Right ventricle myocardium inferior (tissue), 1 donor: ENCODE measurements at regions not wholly inside any gene's neighbourhood (a gene's known extent, or its start where the extent isn't known, plus 50 kb on each side); places are given as distances from the start of the nearest gene placed in this dataset.

ENCODE experiments used
- ATAC-seq: fragments of 200-7000 bp; cut with Tn5 transposase; one replicate; pipeline ENCODE4 v1.9.1; 2020; ENCODE audit warnings: mild to moderate bottlenecking, moderate library complexity
- DNase-seq: peaks from one replicate; pipeline ENCODE4 v3.0.0; 2021; ENCODE audit errors: missing footprints
- intact Hi-C: fragments of 100-400 bp; cut with DNase I; formaldehyde crosslinking; loops from one replicate; pipeline ENCODE4 v1.11.0; 2022
- donor health status: DM: no; HTN: yes; CAD: no; lungs with severe emphysema.

DNA sequence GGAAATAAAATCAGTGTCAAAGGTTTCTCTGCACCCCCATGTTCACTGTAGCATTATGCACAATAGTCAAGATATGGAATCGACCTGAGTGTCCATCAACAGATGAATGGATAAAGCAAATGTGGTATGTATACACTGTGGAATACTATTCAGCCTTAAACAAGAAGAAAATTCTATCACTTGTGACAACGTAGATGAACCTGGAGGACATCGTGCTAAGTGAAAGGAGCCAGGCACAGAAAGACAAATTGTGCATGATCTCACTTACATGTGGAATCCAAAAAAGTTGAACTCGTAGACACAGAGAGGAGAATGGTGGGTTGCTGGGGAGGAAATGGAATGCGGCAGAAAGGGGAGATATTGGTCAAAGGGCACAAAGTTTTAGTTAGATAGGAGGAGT, 136.3 kb upstream of the ESR1 start:
- DNase-seq = no peak
- intact Hi-C loops = loop anchor here (10.0 kb wide), 2 partner anchors 454 to 594 kb away; no protein-coding TSS in a partner anchor
- ATAC-seq = no peak

DNA sequence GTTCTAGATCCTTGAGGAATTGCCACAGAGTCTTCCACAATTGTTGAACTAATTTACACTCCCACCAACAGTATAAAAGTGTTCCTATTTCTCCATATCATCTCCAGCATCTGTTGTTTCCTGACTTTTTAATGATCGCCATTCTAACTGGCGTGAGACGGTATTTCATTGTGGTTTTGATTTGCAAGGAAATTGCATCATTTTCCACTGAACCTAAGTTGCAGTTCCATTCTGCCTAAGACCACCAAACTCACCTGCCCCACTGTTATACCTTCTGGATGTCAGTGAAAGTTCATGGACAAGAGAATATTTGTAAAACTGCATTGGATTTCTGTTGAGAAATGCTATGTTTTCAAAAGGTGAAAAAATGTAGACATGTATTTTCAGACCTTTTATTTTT, 132.9 kb upstream of the ESR1 start:
- intact Hi-C loops = loop anchor here (10.0 kb wide), 2 partner anchors 450 to 590 kb away; no protein-coding TSS in a partner anchor
- ATAC-seq = no peak
- DNase-seq = no peak

DNA sequence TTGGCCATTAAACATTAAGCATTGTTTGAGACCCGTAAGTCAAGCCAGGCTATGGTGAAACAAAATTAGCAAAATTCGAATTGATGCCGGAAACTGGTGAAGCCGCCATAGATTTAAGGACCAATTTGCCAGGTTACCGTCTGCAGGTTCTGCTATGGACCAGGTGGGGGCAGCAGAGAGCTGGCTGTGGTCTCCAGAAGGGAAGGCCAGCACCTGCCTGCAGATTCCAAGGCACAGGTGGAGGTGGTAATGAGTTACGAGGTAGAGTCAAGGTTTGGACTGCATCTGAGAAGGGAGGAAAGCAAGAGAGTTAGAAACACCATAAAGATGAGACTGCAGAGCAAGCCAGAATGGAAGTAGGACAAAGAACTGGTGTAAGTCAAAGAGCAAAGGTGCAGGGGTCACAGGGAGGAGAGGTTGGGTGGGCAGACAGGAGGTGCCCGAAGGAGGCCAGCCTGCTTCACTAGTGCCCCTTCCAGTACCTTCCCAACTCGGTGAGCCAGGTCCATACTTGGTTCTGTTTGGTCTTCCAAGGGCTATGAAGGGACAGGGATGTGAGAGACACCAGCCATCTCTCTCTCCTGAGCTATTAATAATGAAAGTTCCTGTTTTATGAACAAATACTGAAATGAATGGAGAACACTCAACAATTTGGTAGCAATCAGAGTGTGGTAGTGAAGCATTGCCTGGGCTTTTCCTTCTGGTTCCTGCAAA, 131.6 kb upstream of the ESR1 start:
- no peak for ATAC-seq
- intact Hi-C loops = loop anchor here (10.0 kb wide), 2 partner anchors 449 to 589 kb away; no protein-coding TSS in a partner anchor
- no peak for DNase-seq

DNA sequence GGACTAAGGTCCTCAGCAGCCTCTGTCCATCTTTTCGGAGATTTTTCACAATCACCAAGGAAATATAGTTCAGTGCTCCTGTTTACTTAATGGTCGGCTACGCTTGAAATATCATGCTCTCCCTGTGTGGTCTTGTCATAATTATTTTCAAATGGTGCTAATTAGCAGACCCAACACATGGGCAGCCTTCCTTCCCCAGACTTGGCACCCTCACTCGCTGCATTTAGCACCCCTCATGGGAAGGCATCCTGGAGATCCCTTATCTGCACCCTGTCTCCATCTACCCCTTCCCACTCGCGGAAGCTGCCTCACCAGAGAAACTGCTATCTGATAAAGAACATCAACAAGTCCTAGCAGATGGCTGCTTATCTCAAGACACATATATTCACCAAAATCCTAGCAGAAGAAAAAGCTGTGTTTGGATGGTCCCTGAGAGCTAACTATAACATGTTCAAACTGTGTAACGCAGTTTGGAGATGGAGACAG, 131.0 kb upstream of the ESR1 start:
- intact Hi-C loops = loop anchor here (10.0 kb wide), 2 partner anchors 448 to 588 kb away; no protein-coding TSS in a partner anchor
- DNase-seq = no peak
- no peak for ATAC-seq

DNA sequence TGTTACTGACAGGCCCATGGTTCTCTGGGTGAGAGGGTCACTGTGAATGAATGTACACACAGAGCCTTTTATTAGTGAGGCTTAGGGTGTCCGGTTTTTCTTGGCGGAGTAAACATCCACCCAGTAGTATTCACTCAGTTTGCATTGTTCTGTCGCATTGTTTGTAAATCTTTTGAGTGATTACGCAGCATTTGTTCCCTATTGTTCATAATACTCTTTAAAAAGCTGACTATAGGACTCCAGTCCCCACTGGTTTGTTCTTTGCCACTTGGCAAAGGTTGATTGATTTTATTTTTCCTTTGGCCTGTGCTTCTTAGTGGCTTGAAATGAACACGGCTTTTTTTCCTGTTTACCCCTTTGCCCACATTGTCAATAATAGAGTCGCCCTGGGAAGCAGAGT, 130.1 kb upstream of the ESR1 start:
- no peak for ATAC-seq
- DNase-seq = no peak
- intact Hi-C loops = loop anchor here (10.0 kb wide), 2 partner anchors 447 to 587 kb away; no protein-coding TSS in a partner anchor

DNA sequence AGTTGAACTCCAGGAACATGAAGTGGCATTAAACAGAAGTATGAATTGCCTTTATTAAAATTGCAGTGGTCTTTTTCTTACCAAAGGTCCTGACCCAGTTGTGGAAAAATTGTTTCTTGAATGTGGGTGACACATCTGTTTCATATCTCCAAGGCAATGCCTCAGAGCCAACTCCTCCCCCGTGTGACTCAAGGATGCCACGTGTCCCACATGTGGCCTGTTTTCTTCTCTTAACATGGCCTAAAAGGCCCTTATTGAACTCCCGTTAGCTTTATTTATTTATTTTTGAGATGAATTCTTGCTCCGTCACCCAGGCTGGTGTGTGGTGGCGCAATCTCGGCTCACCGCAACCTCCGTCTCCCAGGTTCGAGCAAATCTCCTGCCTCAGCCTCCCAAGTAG, 128.4 kb upstream of the ESR1 start:
- peak; percentile 83 for ATAC-seq
- peak; percentile 73 for DNase-seq
- intact Hi-C loops = loop anchor here (10.0 kb wide), 2 partner anchors 446 to 586 kb away; no protein-coding TSS in a partner anchor

DNA sequence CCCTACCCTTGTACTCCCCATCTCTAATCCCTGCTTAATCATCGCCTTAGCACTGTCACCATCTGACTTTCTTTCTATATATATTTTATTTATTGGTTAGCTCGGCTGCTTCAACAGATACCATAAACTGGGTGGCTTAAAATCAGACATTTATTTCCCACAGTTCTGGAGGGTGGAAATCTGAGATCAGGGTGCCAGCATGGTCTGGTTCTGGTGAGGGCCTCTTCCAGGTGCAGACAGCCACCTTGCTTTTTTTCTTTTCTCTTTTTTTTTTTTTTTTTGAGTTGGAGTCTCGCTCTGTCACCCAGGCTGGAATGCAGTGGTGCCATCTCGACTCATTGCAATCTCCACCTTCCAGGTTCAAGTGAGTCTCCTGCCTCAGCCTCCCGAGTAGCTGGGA, 127.5 kb upstream of the ESR1 start:
- ATAC-seq (no peak), DNase-seq (no peak)
- intact Hi-C loops = loop anchor here (10.0 kb wide), 2 partner anchors 445 to 585 kb away; no protein-coding TSS in a partner anchor

DNA sequence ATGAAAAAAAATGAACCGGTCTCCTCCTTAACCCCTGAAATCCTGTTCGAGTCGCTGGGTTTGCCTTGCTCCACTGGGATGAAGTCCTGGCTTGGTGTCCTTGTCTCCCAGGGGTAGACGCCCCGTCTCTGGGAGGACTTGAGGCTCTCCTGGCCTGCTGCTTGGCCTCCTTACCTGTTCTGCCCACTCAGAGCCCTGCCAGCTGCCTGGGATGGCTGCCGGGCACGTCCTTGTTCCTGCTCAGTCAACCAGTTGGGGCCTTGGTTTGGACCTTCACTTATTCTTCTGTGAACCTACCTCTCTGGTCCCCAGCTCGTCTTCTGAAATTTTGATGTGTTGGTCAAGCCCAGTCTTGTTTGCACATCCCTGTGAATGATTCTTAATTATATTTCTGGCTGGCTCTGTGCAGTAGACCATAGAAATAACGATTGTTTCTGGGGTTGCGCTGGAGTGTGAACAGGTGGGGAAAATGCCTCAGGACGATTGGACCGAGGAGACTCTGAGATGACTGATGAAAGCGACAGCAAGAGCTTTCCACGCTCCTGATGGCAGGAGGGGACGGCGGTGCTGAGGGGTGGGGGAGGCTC, 126.5 kb upstream of the ESR1 start:
- no peak for DNase-seq
- intact Hi-C loops = no loop called here
- ATAC-seq = peak; percentile 7

DNA sequence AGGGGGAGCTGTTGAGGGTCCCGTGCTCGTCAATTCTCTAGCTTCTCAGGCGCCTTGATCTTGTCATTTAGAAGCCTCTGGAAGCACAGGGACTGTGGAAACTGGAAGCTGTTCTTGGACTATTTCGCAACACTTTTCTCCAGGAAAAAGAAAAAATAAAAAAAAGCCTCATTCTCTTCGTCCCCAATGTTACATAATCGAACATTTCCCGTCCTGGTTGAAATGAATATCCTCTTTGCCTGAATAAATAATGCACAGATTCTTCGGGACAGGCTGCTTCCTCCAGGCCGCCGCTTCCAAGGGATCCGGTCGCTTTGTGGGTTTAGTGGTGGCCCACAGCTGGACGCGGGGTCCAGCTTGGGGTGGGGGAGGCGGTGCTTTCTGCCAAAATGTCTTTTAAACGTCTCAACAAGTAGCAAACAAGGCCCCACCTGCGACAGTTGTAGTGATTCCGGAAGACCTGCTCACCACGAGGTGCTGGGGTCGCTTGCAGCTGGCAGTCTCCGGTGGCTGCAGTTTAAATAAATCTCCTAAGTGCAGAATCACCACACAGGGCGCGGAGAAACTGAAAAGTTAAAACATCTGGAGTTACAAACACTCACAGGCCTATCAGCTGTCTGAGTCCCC, 125.9 kb upstream of the ESR1 start:
- DNase-seq (no peak), ATAC-seq (peak; percentile 45)
- intact Hi-C loops = no loop called here

DNA sequence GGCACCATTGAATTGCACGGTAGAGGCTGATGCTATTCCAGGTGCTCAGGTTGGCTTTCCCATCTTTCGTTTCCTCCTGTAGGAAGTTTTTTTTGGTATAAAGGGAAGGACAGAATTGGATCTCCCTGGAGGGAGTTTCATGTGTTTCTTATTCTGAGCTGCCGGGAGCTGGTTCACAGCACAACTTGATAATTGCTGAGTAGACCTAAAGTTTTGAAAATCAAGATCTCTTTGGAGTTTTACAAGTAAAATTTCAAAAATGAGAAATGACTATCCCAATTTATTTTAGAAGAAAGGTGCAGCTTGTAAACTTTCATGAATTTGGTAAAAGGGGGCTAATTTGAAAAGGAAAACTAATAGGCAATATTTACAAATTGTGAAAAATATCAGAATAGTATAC, 125.2 kb upstream of the ESR1 start:
- no peak for ATAC-seq
- intact Hi-C loops = no loop called here
- no peak for DNase-seq

DNA sequence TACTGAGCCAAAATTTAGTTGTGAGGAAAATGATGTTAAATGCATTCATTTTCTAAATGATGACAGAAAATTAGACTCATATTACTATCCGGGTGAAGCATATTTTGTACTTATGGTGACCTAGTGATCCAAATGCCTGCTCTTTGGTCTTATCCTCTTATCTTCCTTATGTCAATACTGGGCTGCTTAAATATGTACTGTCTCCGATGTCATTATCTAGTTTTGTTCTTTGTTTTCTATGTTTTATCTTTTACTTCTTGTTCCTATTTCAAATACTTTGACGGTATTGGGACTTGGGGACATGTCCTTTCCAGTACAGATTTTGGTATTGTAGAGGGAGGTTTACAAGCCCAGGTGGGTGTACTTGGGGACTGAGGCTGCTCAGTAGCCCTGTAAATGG, 124.6 kb upstream of the ESR1 start:
- intact Hi-C loops = no loop called here
- DNase-seq = no peak
- ATAC-seq = no peak

DNA sequence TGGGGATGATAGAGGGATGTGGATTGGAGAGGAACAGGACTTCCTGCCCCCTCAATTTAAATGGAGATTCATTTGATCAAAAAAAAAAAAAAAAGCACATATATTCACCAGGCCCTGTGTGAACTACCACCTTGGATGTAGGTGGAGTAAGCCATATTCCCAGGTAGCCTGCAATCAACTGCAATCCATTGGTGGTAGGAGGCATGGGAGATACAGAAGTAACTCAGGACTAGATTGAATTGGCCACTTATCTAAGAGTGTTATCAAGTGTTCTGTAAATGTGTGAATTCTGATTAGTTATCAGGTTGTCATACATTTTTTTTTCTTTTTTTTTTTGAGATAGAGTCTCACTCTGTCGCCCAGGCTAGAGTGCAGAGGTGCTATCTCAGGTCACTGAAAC, 124.1 kb upstream of the ESR1 start:
- intact Hi-C loops = no loop called here
- no peak for DNase-seq
- no peak for ATAC-seq

DNA sequence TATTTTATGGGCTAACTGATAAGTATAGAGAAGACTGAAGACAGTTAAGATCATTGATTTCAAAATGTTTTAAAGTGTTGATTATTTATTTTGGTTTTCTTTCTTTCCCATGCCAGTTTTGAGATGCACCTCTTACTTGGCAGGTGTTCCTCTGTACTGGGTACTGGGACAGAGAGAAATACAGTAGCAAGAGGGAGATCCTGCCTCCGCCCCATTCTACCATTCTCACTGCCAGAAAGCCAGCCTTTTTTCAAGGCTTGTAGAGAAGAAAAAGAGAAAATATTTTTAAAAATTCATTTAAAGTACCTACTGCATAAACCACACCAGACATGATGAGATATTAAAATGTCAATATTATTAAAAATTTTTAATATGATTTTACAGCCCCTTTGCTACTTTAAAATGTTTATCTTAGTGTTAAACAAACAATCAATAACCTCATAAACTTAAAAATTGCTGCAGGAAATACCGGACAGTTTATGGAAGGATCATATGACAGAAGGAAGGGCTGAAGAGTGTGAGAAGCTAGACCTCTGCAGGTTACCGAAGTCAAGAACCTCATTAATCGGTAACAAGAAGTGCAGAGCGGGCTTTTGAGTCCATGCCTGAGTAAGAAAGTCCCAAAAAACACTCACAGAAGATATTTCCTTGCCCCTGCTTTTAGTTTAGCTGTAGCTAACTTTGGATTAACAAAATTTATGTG, 117.8 kb upstream of the ESR1 start:
- DNase-seq (no peak), ATAC-seq (no peak)
- intact Hi-C loops = no loop called here

DNA sequence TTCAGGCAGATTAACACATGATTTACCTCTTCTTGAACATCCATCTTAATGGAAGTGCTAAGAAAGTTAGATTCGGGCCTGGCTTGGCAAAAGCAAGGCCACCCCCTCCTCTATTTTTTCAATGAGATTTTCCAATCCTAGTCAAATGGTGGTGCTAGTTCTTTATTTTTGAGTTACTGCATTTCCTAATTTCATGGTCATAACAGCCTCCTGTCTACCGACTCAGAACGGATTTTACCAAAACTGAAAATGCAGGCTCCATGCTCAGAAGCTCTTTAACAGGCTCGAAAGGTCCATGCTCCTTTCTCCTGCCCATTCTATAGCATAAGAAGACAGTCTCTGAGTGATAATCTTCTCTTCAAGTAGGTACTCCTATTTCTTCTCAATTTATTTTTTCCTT, 117.2 kb upstream of the ESR1 start:
- DNase-seq (no peak), ATAC-seq (peak; percentile 75)
- intact Hi-C loops = no loop called here

DNA sequence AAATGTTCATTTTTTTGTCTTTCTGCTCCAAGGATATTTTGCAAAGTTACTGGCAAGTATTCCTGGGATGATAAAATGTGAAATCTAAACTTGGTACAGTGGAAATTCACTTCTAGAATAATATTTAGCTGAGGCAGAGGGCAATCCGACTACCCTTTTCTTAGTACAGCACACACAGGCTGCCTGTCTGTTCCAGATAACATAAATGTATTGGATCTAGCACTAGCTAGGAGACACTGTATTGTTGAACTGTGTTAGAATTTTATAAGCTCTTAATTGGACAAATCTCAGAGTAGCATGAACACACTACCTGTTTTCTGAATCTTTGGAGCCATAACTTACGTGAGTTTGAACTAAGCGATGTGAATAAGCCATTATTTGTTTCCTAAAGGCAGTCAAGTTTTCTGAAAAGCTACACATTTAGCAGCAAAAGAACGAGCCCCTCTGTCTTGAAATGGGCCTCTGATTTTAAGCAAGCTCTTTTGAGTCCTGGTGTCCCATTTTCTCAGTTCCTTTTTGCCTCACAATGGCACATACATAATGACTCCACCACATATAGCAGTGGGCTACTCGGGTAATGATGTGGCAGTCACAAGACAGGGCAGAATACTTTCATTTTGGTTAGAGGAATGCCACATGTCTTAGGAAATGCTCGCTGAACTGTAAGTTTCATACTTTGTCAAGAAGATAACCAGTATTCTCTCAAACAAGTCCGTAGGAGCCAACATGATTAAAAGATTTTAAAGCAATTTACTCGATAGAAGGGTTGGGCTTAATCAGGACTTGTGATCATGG, 116.5 kb upstream of the ESR1 start:
- DNase-seq = no peak
- intact Hi-C loops = no loop called here
- ATAC-seq = peak; percentile 71

DNA sequence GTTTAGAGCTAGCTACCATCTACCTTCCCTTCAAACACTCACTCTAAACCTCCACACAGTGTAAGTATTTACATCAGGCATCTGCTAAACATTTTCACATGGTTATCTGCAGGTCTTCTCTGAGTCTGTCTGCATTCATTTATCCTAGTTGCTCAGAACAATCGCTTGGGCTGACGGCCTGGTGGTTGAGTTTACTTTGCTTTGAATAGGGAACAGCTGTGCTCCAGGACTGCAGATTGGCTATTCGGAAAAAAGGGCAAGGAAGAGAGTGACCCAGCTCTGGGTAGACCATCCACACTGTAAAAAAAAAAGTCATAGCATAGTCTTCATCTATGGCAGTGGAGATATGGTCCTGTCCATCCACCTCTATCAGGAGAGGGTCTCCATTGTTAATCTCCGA, 115.3 kb upstream of the ESR1 start:
- DNase-seq (no peak), ATAC-seq (peak; percentile 12)
- intact Hi-C loops = no loop called here

DNA sequence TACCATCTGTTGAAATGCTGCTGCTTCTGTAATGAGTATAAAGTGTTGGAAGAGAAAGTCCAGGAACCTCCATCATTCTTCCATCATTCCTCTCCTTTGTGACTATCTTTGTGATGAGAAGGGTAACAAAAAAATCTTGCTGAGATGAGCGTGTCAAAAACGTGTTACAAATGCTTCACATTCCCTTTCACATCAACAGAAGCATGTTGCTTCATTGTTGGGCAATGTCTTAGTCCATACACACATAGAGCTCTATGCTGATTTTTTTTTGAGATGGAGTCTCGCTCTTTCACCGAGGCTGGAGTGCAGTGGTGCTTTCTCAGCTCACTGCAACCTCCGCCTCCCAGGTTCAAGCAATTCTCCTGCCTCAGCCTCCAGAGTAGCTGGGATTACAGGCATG, 114.1 kb upstream of the ESR1 start:
- ATAC-seq (no peak), DNase-seq (no peak)
- intact Hi-C loops = no loop called here

DNA sequence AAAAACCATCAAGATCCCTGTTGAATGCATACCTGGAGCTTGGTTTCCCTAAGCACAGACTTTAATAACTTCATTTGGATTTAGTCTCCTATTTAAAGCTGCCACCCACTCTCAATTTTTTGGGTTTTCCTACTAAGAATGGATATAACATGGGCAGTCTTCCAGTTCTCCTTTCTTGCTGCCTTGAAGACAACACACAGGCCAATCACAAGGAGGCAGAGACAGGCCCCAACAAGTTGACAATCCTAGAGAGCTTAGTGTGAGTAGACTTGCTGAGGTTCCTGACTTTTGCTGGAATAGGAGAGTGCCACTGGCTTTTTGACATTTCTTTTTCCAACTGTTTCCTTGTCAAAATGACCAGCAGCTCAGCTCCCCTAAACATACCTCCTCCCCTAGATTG, 112.3 kb upstream of the ESR1 start:
- DNase-seq = no peak
- ATAC-seq = no peak
- intact Hi-C loops = no loop called here
